GM19023 (cell line): ENCODE measurements at regions not wholly inside any gene's neighbourhood (a gene's known extent, or its start where the extent isn't known, plus 50 kb on each side); places are given as distances from the start of the nearest gene placed in this dataset.

ENCODE experiments used
- ATAC-seq: cut with Tn5 transposase; IDR thresholded peaks from one replicate; pipeline ENCODE4 v1.9.1; 2021; ENCODE audit warnings: mild to moderate bottlenecking, moderate library complexity; ENCODE audit not compliant: unreplicated experiment

- ATAC-seq, result no peak
Observed at GRCh38 chr3:159635047-159635641, 353.5 kb upstream of the IL12A start.

GRCh38 chr3:159637883-159638542 lies 350.6 kb upstream of the IL12A start:
- no peak for ATAC-seq

- ATAC-seq, result no peak
Observed at GRCh38 chr3:159640225-159640624, 348.4 kb upstream of the IL12A start.

- ATAC-seq, result no peak
Observed at GRCh38 chr3:159643406-159643805, 345.2 kb upstream of the IL12A start.

- no peak for ATAC-seq
Observed at GRCh38 chr3:159645874-159646273, 342.8 kb upstream of the IL12A start.

DNA sequence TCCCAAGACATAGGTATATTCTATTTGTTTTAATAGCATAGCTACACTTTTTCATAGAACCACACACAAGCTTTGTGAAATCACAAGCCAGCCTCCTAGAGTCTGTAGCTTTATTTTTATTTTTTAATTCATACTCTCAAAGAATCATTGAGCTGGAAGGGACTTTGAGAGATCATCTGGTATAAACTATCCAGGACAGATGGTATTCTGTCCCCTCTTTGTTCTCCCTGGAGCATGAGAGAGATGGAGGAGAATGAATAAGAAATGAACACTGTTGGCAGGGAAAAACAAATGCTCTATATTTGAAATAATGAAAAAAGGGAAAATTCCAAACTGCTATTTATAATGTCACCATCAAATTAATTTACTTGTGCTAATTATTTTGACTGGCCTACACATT lies 338.7 kb upstream of the IL12A start:
- no peak for ATAC-seq

- ATAC-seq, result no peak
Observed at GRCh38 chr3:159650726-159651125, 337.9 kb upstream of the IL12A start.

GRCh38 chr3:159652452-159652851 lies 336.2 kb upstream of the IL12A start:
- ATAC-seq, result no peak

- no peak for ATAC-seq
Observed at GRCh38 chr3:159654183-159655134, 334.2 kb upstream of the IL12A start.

- ATAC-seq, result no peak
Observed at GRCh38 chr3:159655202-159655601, 333.4 kb upstream of the IL12A start.

GRCh38 chr3:159657176-159657575 lies 331.5 kb upstream of the IL12A start:
- ATAC-seq, result no peak

DNA sequence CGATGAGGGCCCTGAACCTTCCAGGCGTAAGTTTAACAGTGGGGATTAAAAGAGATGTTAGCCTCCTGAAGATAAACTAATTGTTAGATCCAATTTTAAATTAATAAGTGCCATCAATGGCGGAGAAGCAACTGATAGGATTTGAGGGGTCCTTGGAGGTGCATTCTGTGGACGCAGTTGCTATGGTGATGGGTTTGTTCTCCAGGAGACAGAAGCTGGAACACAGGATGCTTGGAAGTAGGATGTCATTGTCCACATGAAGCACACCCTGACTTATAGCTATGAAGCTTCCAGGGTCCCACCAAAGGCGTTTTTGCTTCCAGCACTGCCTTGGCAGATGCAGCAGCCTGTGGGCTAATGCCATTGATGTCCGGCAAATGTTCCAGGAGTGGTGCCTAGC lies 331.0 kb upstream of the IL12A start:
- no peak for ATAC-seq

GRCh38 chr3:159660326-159660725 lies 328.3 kb upstream of the IL12A start:
- no peak for ATAC-seq

- ATAC-seq, result no peak
Observed at GRCh38 chr3:159660901-159661300, 327.7 kb upstream of the IL12A start.

DNA sequence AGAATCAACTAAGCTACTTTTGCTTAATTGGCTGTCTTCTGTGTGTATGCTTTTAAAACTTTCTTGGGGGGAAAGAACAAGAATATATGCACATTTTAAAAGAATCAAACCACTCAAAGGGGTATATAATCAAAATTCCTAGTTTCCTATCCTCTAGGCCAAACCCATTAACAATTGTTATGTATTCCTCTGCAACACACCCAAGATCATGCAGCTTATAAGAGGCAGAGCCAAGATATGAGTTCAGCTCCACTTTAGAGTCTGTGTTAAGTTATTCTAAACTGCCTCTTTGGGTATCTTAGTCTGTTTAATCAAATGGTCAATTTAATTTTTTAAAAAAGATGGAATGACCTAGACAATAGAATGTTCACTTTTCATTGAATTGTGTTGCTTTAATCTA lies 326.1 kb upstream of the IL12A start:
- no peak for ATAC-seq

DNA sequence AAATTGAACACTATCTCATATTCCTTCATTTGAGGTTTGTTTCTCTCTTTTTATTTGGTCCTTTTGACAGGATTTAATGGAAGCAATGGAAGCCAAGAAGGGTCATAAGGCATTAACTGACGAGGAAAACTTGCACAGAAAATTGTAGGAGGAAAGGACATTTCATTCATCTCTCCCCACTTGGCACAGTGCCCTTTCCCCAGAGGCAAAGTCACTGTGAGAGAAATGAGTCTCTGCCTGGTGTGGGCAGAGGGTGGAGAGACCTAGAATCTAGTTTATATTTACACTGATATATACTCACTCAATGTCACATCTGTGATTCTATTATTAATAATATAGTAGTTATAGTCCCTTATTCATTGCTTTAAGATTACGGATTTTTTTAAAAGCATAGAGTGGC lies 324.6 kb upstream of the IL12A start:
- ATAC-seq, result no peak

- no peak for ATAC-seq
Observed at GRCh38 chr3:159664653-159665052, 324.0 kb upstream of the IL12A start.

GRCh38 chr3:159667261-159667660 lies 321.4 kb upstream of the IL12A start:
- no peak for ATAC-seq

GRCh38 chr3:159668461-159668860 lies 320.2 kb upstream of the IL12A start:
- no peak for ATAC-seq

GRCh38 chr3:159668990-159669476 lies 319.6 kb upstream of the IL12A start:
- no peak for ATAC-seq

- no peak for ATAC-seq
Observed at GRCh38 chr3:159669766-159670165, 318.9 kb upstream of the IL12A start.
